HCT116 (cell line): ENCODE measurements at regions not wholly inside any gene's neighbourhood (a gene's known extent, or its start where the extent isn't known, plus 50 kb on each side); places are given as distances from the start of the nearest gene placed in this dataset.

Experiments
- ATAC-seq: fragments of 200-7000 bp; cut with Tn5 transposase; 2 replicates; pipeline ENCODE4 v1.9.1; 2020; ENCODE audit warnings: mild to moderate bottlenecking, moderate library complexity
- BruUV-seq: library from RNA; stranded (reverse); fragments of 400-500 nt; replicated peaks from 2 replicates; lab custom pipeline; 2021; lab: Mats Ljungman, UMichigan
- CTCF ChIA-PET: fragments of 300-600 bp; sonication (Branson Sonifier 250); formaldehyde crosslinking; loops from one replicate; lab custom pipeline; 2021; ENCODE audit warnings: antibody characterized with exemption; lab: Charles Lee
- POLR2A ChIA-PET: fragments of 300-600, 350-600 bp; sonication (Branson Sonifier 250); formaldehyde crosslinking; loops from one replicate; lab custom pipeline; 2021; ENCODE audit warnings: antibody characterized with exemption; lab: Charles Lee
- RAD21 ChIA-PET, 2 experiments: fragments of 300-600 bp; sonication (Branson Sonifier 250); formaldehyde crosslinking; loops; one replicate each; lab custom pipeline; 2023; ENCODE audit warnings: low total read pairs in 2 of 2; ENCODE audit not compliant: uncharacterized antibody in 2 of 2, unreplicated experiment in 2 of 2, low non-redundant PET in 1 of 2; lab: Charles Lee
- DNase-seq: peaks from one replicate; pipeline ENCODE4 v3.0.0-alpha.2; 2010; ENCODE audit warnings: low read depth, low spot score
- H2AFZ ChIP-seq: fragments of 200-600 bp; shearing (Covaris generic), sonication (generic); 2 replicates; pipeline ENCODE4 v1.6.1; 2017; ENCODE audit warnings: low read depth, mixed run types, mixed read lengths, antibody characterized with exemption, low read length; ENCODE audit not compliant: poor library complexity, severe bottlenecking
- H3K27ac ChIP-seq: 2 replicates; pipeline ENCODE4 v1.5.1; 2012; ENCODE audit warnings: low read depth, low read length
- H3K27me3 ChIP-seq: fragments of 200-600 bp; sonication (generic); 2 replicates; pipeline ENCODE4 v1.6.1; 2016; ENCODE audit warnings: mixed run types, low read length, mixed read lengths; ENCODE audit not compliant: insufficient read depth
- H3K36me3 ChIP-seq, 2 experiments: fragments of 200-500 bp in 1 of 2; fragments of 200-600 bp in 1 of 2; sonication (Bioruptor generic) in 1 of 2; sonication (generic) in 1 of 2; 2 replicates each; pipeline versions ENCODE4 v1.5.1 to v1.6.1; 2014 to 2016; ENCODE audit warnings: low read length in 2 of 2, inconsistent platforms in 1 of 2, mixed read lengths in 1 of 2, mixed run types in 1 of 2; ENCODE audit not compliant: insufficient read depth in 2 of 2, control insufficient read depth in 1 of 2
- H3K4me1 ChIP-seq, 2 experiments: fragments of 200-600 bp in 1 of 2; sonication (generic) in 1 of 2; 2 replicates each; pipeline versions ENCODE4 v1.5.1 to v1.6.1; 2012 to 2017; ENCODE audit warnings: low read length in 2 of 2, inconsistent platforms in 1 of 2, mild to moderate bottlenecking in 1 of 2, mixed read lengths in 1 of 2, mixed run types in 1 of 2, moderate library complexity in 1 of 2; ENCODE audit not compliant: insufficient read depth in 2 of 2, control insufficient read depth in 1 of 2
- H3K4me2 ChIP-seq: fragments of 200-600 bp; sonication (generic); 2 replicates; pipeline ENCODE4 v1.6.1; 2017; ENCODE audit warnings: mixed run types, low read length, mixed read lengths
- H3K4me3 ChIP-seq, 2 experiments: fragments of 200-600 bp in 1 of 2; sonication (generic) in 1 of 2; replicated peaks in 1 of 2; 2 replicates each; pipeline ENCODE4 v1.5.1; 2011 to 2016; ENCODE audit warnings: low read length in 2 of 2, control low read depth in 1 of 2, low read depth in 1 of 2, mild to moderate bottlenecking in 1 of 2, mixed read lengths in 1 of 2, mixed run types in 1 of 2
- H3K79me2 ChIP-seq: fragments of 200-600 bp; sonication (generic); 2 replicates; pipeline ENCODE4 v1.6.1; 2017; ENCODE audit warnings: mild to moderate bottlenecking, mixed run types, low read length, moderate library complexity, mixed read lengths; ENCODE audit not compliant: insufficient read depth
- H3K9ac ChIP-seq: fragments of 200-600 bp; sonication (generic); 2 replicates; pipeline ENCODE4 v1.6.1; 2016; ENCODE audit warnings: low read length, mixed read lengths
- H3K9me2 ChIP-seq: fragments of 200-600 bp; sonication (generic), shearing (Covaris generic); 2 replicates; pipeline ENCODE4 v1.6.1; 2017; ENCODE audit warnings: mixed run types, mild to moderate bottlenecking, moderate library complexity; ENCODE audit not compliant: insufficient read depth
- H3K9me3 ChIP-seq, 2 experiments: fragments of 200-500 bp in 1 of 2; fragments of 200-600 bp in 1 of 2; sonication (Bioruptor generic) in 1 of 2; sonication (generic) in 1 of 2; 2 replicates each; pipeline ENCODE4 v1.6.1; 2014 to 2017; ENCODE audit warnings: low read length in 2 of 2, mixed read lengths in 2 of 2, inconsistent platforms in 1 of 2, low read depth in 1 of 2, mild to moderate bottlenecking in 1 of 2, mixed run types in 1 of 2, moderate library complexity in 1 of 2; ENCODE audit not compliant: control insufficient read depth in 1 of 2, insufficient read depth in 1 of 2
- H4K20me1 ChIP-seq: fragments of 200-600 bp; sonication (generic), shearing (Covaris generic); 2 replicates; pipeline ENCODE4 v1.6.1; 2017; ENCODE audit warnings: mixed run types, mild to moderate bottlenecking, moderate library complexity; ENCODE audit not compliant: insufficient read depth
- ATF3 ChIP-seq: IDR thresholded peaks from 2 replicates; pipeline ENCODE4 v1.6.1; 2012
- CEBPB ChIP-seq: IDR thresholded peaks from 2 replicates; pipeline ENCODE4 v1.6.1; 2012; ENCODE audit warnings: low read depth
- CTCF ChIP-seq, 3 experiments: fragments of 200-600 bp in 1 of 3; sonication (generic) in 1 of 3; IDR thresholded peaks in 2 of 3; conservative IDR thresholded peaks in 1 of 3; 2 replicates each; pipeline ENCODE4 v1.5.1; 2012 to 2017; ENCODE audit warnings: low read depth in 2 of 3, low read length in 2 of 3, antibody characterized with exemption in 1 of 3, borderline replicate concordance in 1 of 3, control low read depth in 1 of 3, mild to moderate bottlenecking in 1 of 3, mixed read lengths in 1 of 3, mixed run types in 1 of 3, moderate library complexity in 1 of 3; ENCODE audit not compliant: insufficient read depth in 1 of 3
- EGR1 ChIP-seq: IDR thresholded peaks from 2 replicates; pipeline ENCODE4 v1.6.1; 2012; ENCODE audit warnings: low read depth
- FOSL1 ChIP-seq: IDR thresholded peaks from 2 replicates; pipeline ENCODE4 v1.6.1; 2012; ENCODE audit warnings: low read depth
- JUND ChIP-seq: IDR thresholded peaks from 2 replicates; pipeline ENCODE4 v1.6.1; 2012
- MAX ChIP-seq: IDR thresholded peaks from 2 replicates; pipeline ENCODE4 v1.6.1; 2012
- POLR2A ChIP-seq: IDR thresholded peaks from 2 replicates; pipeline ENCODE4 v1.7.0; 2011; ENCODE audit warnings: borderline replicate concordance; ENCODE audit not compliant: insufficient read depth, insufficient read length; ENCODE audit errors: extremely low read depth
- RAD21 ChIP-seq: IDR thresholded peaks from 2 replicates; pipeline ENCODE4 v1.6.1; 2012; ENCODE audit warnings: low read depth, mild to moderate bottlenecking
- REST ChIP-seq: IDR thresholded peaks from 2 replicates; pipeline ENCODE4 v1.6.1; 2012; ENCODE audit warnings: low read depth
- SIN3A ChIP-seq: IDR thresholded peaks from 2 replicates; pipeline ENCODE4 v1.6.1; 2012; ENCODE audit warnings: low read depth
- SP1 ChIP-seq: IDR thresholded peaks from 2 replicates; pipeline ENCODE4 v1.6.1; 2012; ENCODE audit warnings: low read depth
- SRF ChIP-seq: IDR thresholded peaks from 2 replicates; pipeline ENCODE4 v1.6.1; 2012; ENCODE audit warnings: low read depth
- TCF7L2 ChIP-seq: IDR thresholded peaks from 2 replicates; pipeline ENCODE4 v1.7.0; 2011; ENCODE audit warnings: borderline replicate concordance, inconsistent platforms; ENCODE audit not compliant: insufficient read depth, insufficient read length; ENCODE audit errors: extremely low read depth
- YY1 ChIP-seq: IDR thresholded peaks from 2 replicates; pipeline ENCODE4 v1.6.1; 2011; ENCODE audit warnings: low read length, low read depth, moderate library complexity, mild to moderate bottlenecking; ENCODE audit not compliant: insufficient replicate concordance; ENCODE audit errors: extremely low read depth
- ZBTB33 ChIP-seq: IDR thresholded peaks from 2 replicates; pipeline ENCODE4 v1.6.1; 2011; ENCODE audit warnings: mild to moderate bottlenecking, low read length, moderate library complexity; ENCODE audit not compliant: insufficient replicate concordance; ENCODE audit errors: extremely low read depth
- ZFX ChIP-seq: fragments of 450-650 bp; IDR thresholded peaks from 2 replicates; pipeline ENCODE4 v1.6.1; 2017
- ZNF274 ChIP-seq: fragments of 200-500 bp; sonication (Bioruptor generic); IDR thresholded peaks from 2 replicates; pipeline ENCODE4 v1.6.1; 2014; ENCODE audit warnings: mild to moderate bottlenecking, low read depth, low read length, inconsistent platforms
- intact Hi-C: fragments of 100-400 bp; cut with micrococcal nuclease; formaldehyde crosslinking; loops from 2 replicates; pipeline ENCODE4 v1.10.0; 2022

- H3K4me1 ChIP-seq: no peaks in the 10 kb centered on the region
- ChIA-PET POLR2A (no interaction called here), CTCF (no interaction called here), RAD21 (no interaction called here)
- no peaks in the 10 kb centered on the region for H3K9me3 ChIP-seq
- H2AFZ ChIP-seq: no peak overlapping the region
- intact Hi-C loops: no loop called here
- no peaks in the 10 kb centered on the region for H3K79me2 ChIP-seq
- ATAC-seq (no peak), DNase-seq (no peak)
- no peak overlapping the region for H3K27ac ChIP-seq
- TF ChIP-seq ZFX (no peak), ZBTB33 (no peak), RAD21 (no peak), MAX (no peak), YY1 (no peak), SIN3A (no peak), SP1 (no peak), JUND (no peak), TCF7L2 (no peak), CTCF (IDR thresholded peaks at IDR 0.05 in 2 of 3, conservative IDR thresholded peaks at IDR 0.05 in 1 of 3; ENCODE audit: borderline replicate concordance in 1 of 3, insufficient read depth in 1 of 3, low read depth in 2 of 3, low read length in 2 of 3) (no peak), EGR1 (no peak), ATF3 (no peak), ZNF274 (no peak), SRF (no peak), POLR2A (no peak), REST (no peak), FOSL1 (no peak), CEBPB (no peak)
- no peak overlapping the region for H3K4me3 ChIP-seq
- no peaks in the 10 kb centered on the region for H3K9me2 ChIP-seq
- no peaks in the 10 kb centered on the region for H3K36me3 ChIP-seq
- H4K20me1 ChIP-seq: no peaks in the 10 kb centered on the region
- no TSS peak for BruUV-seq
- no peaks in the 10 kb centered on the region for H3K27me3 ChIP-seq
- no peak overlapping the region for H3K4me2 ChIP-seq
- H3K9ac ChIP-seq: no peak overlapping the region
These were observed 301.0 kb upstream of the GNAI1 start for GRCh38 chr7:79833616-79834015.
